ENCODE measurements at regions not wholly inside any gene's neighbourhood (a gene's known extent, or its start where the extent isn't known, plus 50 kb on each side); places are given as distances from the start of the nearest gene placed in this dataset.
A peak's percentile ranks its signal among the peaks of the same experiment; 100 is the strongest.

GRCh38 chr20:22446613-22447446 lies 137.5 kb downstream of the FOXA2 start:
- no peaks in the 10 kb centered on the region for H3K4me1 ChIP-seq
- peak overlapping the region in 1 of 2 donors; percentile 30 for H3K27ac ChIP-seq
- intact Hi-C loops (cut with DNase I; ENCODE audit: low total_unique reads), result no loop called here
- peak in 1 of 2 donors; percentile 28 for DNase-seq (ENCODE audit: low spot score in 2 of 2)
- no peaks in the 10 kb centered on the region for H3K9me3 ChIP-seq
- H3K4me3 ChIP-seq, result peak overlapping the region in 2 of 3 donors; percentile 12 to 38
- TF ChIP-seq CTCF (IDR thresholded peaks at IDR 0.05) (no peak), POLR2A (IDR thresholded peaks at IDR 0.05) (no peak), POLR2AphosphoS5 (IDR thresholded peaks at IDR 0.05) (no peak)
- no peaks in the 10 kb centered on the region for H3K27me3 ChIP-seq
- no peaks in the 10 kb centered on the region for H3K36me3 ChIP-seq

GRCh38 chr20:22442318-22442717 lies 142.1 kb downstream of the FOXA2 start:
- Histone ChIP-seq H3K4me3 (no peak overlapping the region), H3K36me3 (no peaks in the 10 kb centered on the region), H3K9me3 (no peaks in the 10 kb centered on the region), H3K27ac (no peak overlapping the region), H3K4me1 (no peaks in the 10 kb centered on the region), H3K27me3 (peaks cover 0 to 9% of the 10 kb centered on the region in 2 donors)
- TF ChIP-seq POLR2A (IDR thresholded peaks at IDR 0.05), result no peak
- TF ChIP-seq CTCF (IDR thresholded peaks at IDR 0.05), result no peak
- no peak for TF ChIP-seq POLR2AphosphoS5 (IDR thresholded peaks at IDR 0.05)
- intact Hi-C loops (cut with DNase I; ENCODE audit: low total_unique reads), result no loop called here
- DNase-seq (ENCODE audit: low spot score in 2 of 2), result no peak

GRCh38 chr20:22438926-22439325 lies 145.4 kb downstream of the FOXA2 start:
- H3K27me3 ChIP-seq, result peaks cover 0 to 9% of the 10 kb centered on the region in 2 donors
- no peak overlapping the region for H3K4me3 ChIP-seq
- no peaks in the 10 kb centered on the region for H3K4me1 ChIP-seq
- no peak for TF ChIP-seq POLR2A (IDR thresholded peaks at IDR 0.05)
- TF ChIP-seq POLR2AphosphoS5 (IDR thresholded peaks at IDR 0.05), result no peak
- no peak for TF ChIP-seq CTCF (IDR thresholded peaks at IDR 0.05)
- DNase-seq (ENCODE audit: low spot score in 2 of 2), result no peak
- no peak overlapping the region for H3K27ac ChIP-seq
- H3K36me3 ChIP-seq, result no peaks in the 10 kb centered on the region
- no peaks in the 10 kb centered on the region for H3K9me3 ChIP-seq
- intact Hi-C loops (cut with DNase I; ENCODE audit: low total_unique reads), result no loop called here

GRCh38 chr20:22438346-22438745 lies 146.0 kb downstream of the FOXA2 start:
- DNase-seq (ENCODE audit: low spot score in 2 of 2), result no peak
- H3K4me1 ChIP-seq, result no peaks in the 10 kb centered on the region
- H3K9me3 ChIP-seq, result no peaks in the 10 kb centered on the region
- no peaks in the 10 kb centered on the region for H3K36me3 ChIP-seq
- H3K27ac ChIP-seq, result no peak overlapping the region
- H3K27me3 ChIP-seq, result peaks cover 0 to 9% of the 10 kb centered on the region in 2 donors
- H3K4me3 ChIP-seq, result no peak overlapping the region
- no peak for TF ChIP-seq POLR2AphosphoS5 (IDR thresholded peaks at IDR 0.05)
- no peak for TF ChIP-seq CTCF (IDR thresholded peaks at IDR 0.05)
- no peak for TF ChIP-seq POLR2A (IDR thresholded peaks at IDR 0.05)
- intact Hi-C loops (cut with DNase I; ENCODE audit: low total_unique reads), result no loop called here

GRCh38 chr20:22437354-22437753 lies 147.0 kb downstream of the FOXA2 start:
- Histone ChIP-seq H3K27ac (no peak overlapping the region), H3K4me1 (no peaks in the 10 kb centered on the region), H3K36me3 (no peaks in the 10 kb centered on the region), H3K4me3 (no peak overlapping the region), H3K9me3 (no peaks in the 10 kb centered on the region), H3K27me3 (peaks cover 0 to 9% of the 10 kb centered on the region in 2 donors)
- no peak for DNase-seq (ENCODE audit: low spot score in 2 of 2)
- intact Hi-C loops (cut with DNase I; ENCODE audit: low total_unique reads), result no loop called here
- TF ChIP-seq POLR2AphosphoS5 (IDR thresholded peaks at IDR 0.05) (no peak), POLR2A (IDR thresholded peaks at IDR 0.05) (no peak), CTCF (IDR thresholded peaks at IDR 0.05) (no peak)

Data from breast epithelium (tissue), 4 donors.